Fibroblast of villous mesenchyme (primary cell): ENCODE measurements at regions not wholly inside any gene's neighbourhood (a gene's known extent, or its start where the extent isn't known, plus 50 kb on each side); places are given as distances from the start of the nearest gene placed in this dataset.

Source experiments
- DNase-seq: peaks from one replicate; pipeline ENCODE4 v3.0.0-alpha.2; 2010; ENCODE audit warnings: low read depth
- H3K4me3 ChIP-seq: 2 replicates; pipeline ENCODE4 v1.5.1; 2011; ENCODE audit warnings: low read depth, mild to moderate bottlenecking, low read length
- CTCF ChIP-seq: IDR thresholded peaks from 2 replicates; pipeline ENCODE4 v1.5.1; 2012; ENCODE audit warnings: low read depth, mild to moderate bottlenecking, low read length; ENCODE audit not compliant: insufficient read depth

- TF ChIP-seq CTCF: no peak
- H3K4me3 ChIP-seq: no peak overlapping the region
- DNase-seq: no peak
Measured at GRCh38 chr2:21687589-21687988, 563.8 kb downstream of the TDRD15 start.

- TF ChIP-seq CTCF: no peak
- no peak for DNase-seq
- no peak overlapping the region for H3K4me3 ChIP-seq
Measured at GRCh38 chr2:21690005-21690404, 566.2 kb downstream of the TDRD15 start.

GRCh38 chr2:21693081-21693480 is 569.3 kb downstream of the TDRD15 start:
- TF ChIP-seq CTCF: no peak
- DNase-seq: no peak
- H3K4me3 ChIP-seq: no peak overlapping the region

GRCh38 chr2:21694079-21694878 is 570.5 kb downstream of the TDRD15 start:
- no peak for TF ChIP-seq CTCF
- DNase-seq: no peak
- H3K4me3 ChIP-seq: no peak overlapping the region

- no peak for TF ChIP-seq CTCF
- DNase-seq: no peak
- no peak overlapping the region for H3K4me3 ChIP-seq
Measured at GRCh38 chr2:21696900-21697299, 573.1 kb downstream of the TDRD15 start.

GRCh38 chr2:21700644-21701043 is 576.9 kb downstream of the TDRD15 start:
- H3K4me3 ChIP-seq: no peak overlapping the region
- no peak for TF ChIP-seq CTCF
- DNase-seq: no peak

GRCh38 chr2:21710031-21710430 is 586.3 kb downstream of the TDRD15 start:
- H3K4me3 ChIP-seq: no peak overlapping the region
- DNase-seq: no peak
- TF ChIP-seq CTCF: no peak
